KMS-11 (cell line): ENCODE measurements at regions not wholly inside any gene's neighbourhood (a gene's known extent, or its start where the extent isn't known, plus 50 kb on each side); places are given as distances from the start of the nearest gene placed in this dataset.
"Not testable (repeated sequence)": the region's sequence is repeated elsewhere in the genome, so short reads cannot be mapped to it uniquely, and the experiment has no call there.

Experiments used
- H2AFZ ChIP-seq: fragments of 200-600 bp; sonication (generic); 2 replicates; pipeline ENCODE4 v1.6.1; 2016; ENCODE audit warnings: antibody characterized with exemption, mixed run types, low read depth
- H3K27ac ChIP-seq: fragments of 200-600 bp; sonication (generic); 2 replicates; pipeline ENCODE4 v1.6.1; 2016; ENCODE audit warnings: mild to moderate bottlenecking, mixed run types
- H3K27me3 ChIP-seq: fragments of 200-600 bp; sonication (generic); 2 replicates; pipeline ENCODE4 v1.6.1; 2017; ENCODE audit warnings: mild to moderate bottlenecking, low read depth, mixed run types, moderate library complexity; ENCODE audit not compliant: insufficient read depth
- H3K36me3 ChIP-seq: fragments of 200-600 bp; sonication (generic); 2 replicates; pipeline ENCODE4 v1.6.1; 2017; ENCODE audit warnings: mild to moderate bottlenecking, mixed run types; ENCODE audit not compliant: insufficient read depth
- H3K4me1 ChIP-seq: fragments of 200-600 bp; sonication (generic); 2 replicates; pipeline ENCODE4 v1.6.1; 2016; ENCODE audit warnings: mild to moderate bottlenecking, low read depth, mixed run types; ENCODE audit not compliant: poor library complexity, severe bottlenecking
- H3K4me2 ChIP-seq: fragments of 200-600 bp; sonication (generic); 2 replicates; pipeline ENCODE4 v1.7.0; 2016; ENCODE audit warnings: mild to moderate bottlenecking, mixed run types
- H3K4me3 ChIP-seq: fragments of 200-600 bp; sonication (generic); IDR thresholded peaks from 2 replicates; pipeline ENCODE4 v1.6.1; 2017; ENCODE audit warnings: low read depth, low read length, mixed read lengths; ENCODE audit not compliant: insufficient read depth
- H3K79me2 ChIP-seq: fragments of 200-600 bp; sonication (generic); 2 replicates; pipeline ENCODE4 v1.6.1; 2016; ENCODE audit warnings: low read depth, mixed run types; ENCODE audit not compliant: insufficient read depth
- H3K9ac ChIP-seq: fragments of 200-600 bp; sonication (generic); 2 replicates; pipeline ENCODE4 v1.6.1; 2016; ENCODE audit warnings: mild to moderate bottlenecking, mixed run types
- H4K20me1 ChIP-seq: fragments of 200-600 bp; sonication (generic); 2 replicates; pipeline ENCODE4 v1.6.1; 2016; ENCODE audit warnings: mild to moderate bottlenecking, mixed run types; ENCODE audit not compliant: insufficient read depth
- TF ChIP-seq, protein P1 (sequence below): fragments of 200-600 bp; sonication (generic); conservative IDR thresholded peaks from 2 replicates; pipeline ENCODE4 v1.6.1; 2017; ENCODE audit warnings: low read depth, mild to moderate bottlenecking, antibody characterized with exemption, low read length, moderate library complexity, mixed read lengths

DNA sequence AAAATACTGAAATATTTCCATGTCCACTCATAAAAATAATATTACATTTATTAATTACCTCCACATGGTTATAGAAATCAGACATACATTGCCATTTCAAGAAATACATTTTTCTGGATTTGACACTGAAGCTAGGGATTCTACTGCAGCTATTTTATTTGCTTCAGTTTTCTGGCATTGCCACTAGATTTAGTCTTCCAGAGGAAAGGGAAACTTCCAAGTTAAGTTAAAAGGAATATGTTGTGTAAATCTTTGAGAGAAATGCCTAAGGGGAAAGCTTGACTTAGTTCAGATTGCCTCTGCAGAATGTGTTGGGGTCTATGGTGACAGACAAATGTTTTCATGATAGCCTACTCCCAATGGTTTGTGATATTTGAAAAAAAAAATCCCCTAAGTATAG lies 1631.3 kb downstream of the PCDH18 start:
- Histone ChIP-seq H3K4me2 (no peak overlapping the region), H2AFZ (no peak overlapping the region), H4K20me1 (no peaks in the 10 kb centered on the region), H3K4me1 (no peaks in the 10 kb centered on the region), H3K9ac (no peak overlapping the region), H3K4me3 (no peak overlapping the region), H3K79me2 (no peaks in the 10 kb centered on the region), H3K27me3 (no peaks in the 10 kb centered on the region), H3K36me3 (no peaks in the 10 kb centered on the region), H3K27ac (no peak overlapping the region)
- TF ChIP-seq, protein P1, sequence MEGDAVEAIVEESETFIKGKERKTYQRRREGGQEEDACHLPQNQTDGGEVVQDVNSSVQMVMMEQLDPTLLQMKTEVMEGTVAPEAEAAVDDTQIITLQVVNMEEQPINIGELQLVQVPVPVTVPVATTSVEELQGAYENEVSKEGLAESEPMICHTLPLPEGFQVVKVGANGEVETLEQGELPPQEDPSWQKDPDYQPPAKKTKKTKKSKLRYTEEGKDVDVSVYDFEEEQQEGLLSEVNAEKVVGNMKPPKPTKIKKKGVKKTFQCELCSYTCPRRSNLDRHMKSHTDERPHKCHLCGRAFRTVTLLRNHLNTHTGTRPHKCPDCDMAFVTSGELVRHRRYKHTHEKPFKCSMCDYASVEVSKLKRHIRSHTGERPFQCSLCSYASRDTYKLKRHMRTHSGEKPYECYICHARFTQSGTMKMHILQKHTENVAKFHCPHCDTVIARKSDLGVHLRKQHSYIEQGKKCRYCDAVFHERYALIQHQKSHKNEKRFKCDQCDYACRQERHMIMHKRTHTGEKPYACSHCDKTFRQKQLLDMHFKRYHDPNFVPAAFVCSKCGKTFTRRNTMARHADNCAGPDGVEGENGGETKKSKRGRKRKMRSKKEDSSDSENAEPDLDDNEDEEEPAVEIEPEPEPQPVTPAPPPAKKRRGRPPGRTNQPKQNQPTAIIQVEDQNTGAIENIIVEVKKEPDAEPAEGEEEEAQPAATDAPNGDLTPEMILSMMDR: no peak

DNA sequence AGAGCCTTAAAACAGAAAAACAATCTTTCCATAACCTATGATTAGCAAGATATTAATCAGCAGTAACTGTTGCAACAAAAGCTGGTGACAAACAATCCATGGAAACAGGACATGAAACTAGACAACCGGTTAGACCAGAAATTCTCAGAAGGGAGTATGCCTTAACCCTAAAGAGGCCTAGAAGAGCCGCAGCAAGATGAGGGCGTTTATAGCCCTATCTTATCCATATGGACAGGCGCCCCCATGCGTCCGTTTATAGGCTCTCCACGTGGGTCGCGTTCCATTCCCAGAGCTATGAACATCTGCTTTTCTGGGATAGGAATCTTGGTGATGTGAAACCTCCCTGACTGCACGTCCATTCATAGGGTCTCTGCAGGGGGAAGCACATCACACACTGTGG lies 1662.7 kb upstream of the PABPC4L start:
- H3K27ac ChIP-seq, H4K20me1 ChIP-seq, H2AFZ ChIP-seq, H3K4me2 ChIP-seq, H3K36me3 ChIP-seq, H3K27me3 ChIP-seq, H3K4me3 ChIP-seq, H3K79me2 ChIP-seq, H3K9ac ChIP-seq, H3K4me1 ChIP-seq: not testable (repeated sequence)

DNA sequence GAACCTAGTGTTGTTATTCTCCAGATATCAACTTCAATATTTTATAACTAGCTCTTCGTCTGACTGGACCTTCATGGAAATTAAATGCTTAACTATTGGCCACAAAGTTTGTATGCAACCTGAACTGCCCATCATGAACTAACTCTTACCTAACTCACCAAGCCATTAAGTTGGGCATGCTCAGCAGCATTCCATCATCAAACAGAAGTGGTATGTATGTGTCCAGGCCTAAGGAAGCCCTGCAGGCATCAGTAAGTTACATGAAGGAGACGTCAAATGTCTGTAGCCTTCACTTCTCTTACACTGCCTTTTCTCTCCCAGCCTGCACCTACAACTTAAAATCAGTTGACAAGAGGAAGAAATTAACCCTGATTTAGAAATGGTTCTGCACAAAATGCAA lies 1639.2 kb upstream of the PABPC4L start:
- no peaks in the 10 kb centered on the region for H4K20me1 ChIP-seq

DNA sequence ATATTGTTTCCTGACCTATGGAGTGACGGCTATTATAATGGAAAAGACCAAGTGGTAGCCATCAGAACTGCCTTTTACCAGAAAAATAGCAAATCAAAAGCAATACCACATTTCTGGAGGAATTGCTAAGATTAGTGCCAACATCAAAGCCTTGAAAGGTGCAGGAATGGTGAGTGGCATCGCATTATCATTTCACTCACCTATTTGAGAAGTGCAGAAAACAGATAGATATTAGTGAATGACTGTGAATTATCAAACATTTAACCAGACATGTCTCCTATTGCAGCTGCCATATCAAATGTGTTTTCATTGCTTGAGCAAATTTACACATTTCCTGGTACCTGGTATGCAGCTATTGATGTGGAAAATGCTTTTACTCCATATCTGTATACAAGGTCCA lies 1638.1 kb upstream of the PABPC4L start:
- Histone ChIP-seq H2AFZ (no peak overlapping the region), H3K4me3 (no peak overlapping the region)
- TF ChIP-seq, protein P1: no peak

More for the DNA sequence above, 1639.2 kb upstream of the PABPC4L start:
- H3K4me1 ChIP-seq: no peaks in the 10 kb centered on the region
- H3K4me3 ChIP-seq: no peak overlapping the region
- no peak overlapping the region for H2AFZ ChIP-seq
- TF ChIP-seq, protein P1: no peak
- H3K4me2 ChIP-seq: no peak overlapping the region
- H3K36me3 ChIP-seq: no peaks in the 10 kb centered on the region
- H3K9ac ChIP-seq: no peak overlapping the region
- no peak overlapping the region for H3K27ac ChIP-seq
- H3K27me3 ChIP-seq: no peaks in the 10 kb centered on the region
- H3K79me2 ChIP-seq: no peaks in the 10 kb centered on the region

DNA sequence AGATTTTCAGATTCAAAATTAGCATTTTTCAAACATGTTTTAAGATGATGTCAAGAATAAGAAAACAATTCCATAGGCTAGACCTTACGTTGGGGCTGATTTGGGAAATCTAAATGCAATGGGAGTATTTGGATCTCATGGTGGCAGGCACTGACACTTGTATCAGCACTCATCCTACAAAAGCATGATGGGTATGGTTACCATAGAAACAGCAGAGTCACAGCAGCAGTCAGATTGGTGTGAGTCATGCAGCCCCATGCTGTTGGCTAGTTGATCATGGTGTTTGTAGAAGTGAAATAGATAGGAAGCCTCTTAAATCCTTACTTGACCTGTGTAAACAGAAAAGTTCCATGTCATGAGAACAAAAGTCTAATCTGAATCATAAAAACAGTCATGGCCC lies 1637.3 kb upstream of the PABPC4L start:
- Histone ChIP-seq H4K20me1 (no peaks in the 10 kb centered on the region), H3K4me1 (no peaks in the 10 kb centered on the region), H2AFZ (no peak overlapping the region), H3K4me3 (no peak overlapping the region), H3K9ac (no peak overlapping the region), H3K4me2 (no peak overlapping the region), H3K36me3 (no peaks in the 10 kb centered on the region), H3K79me2 (no peaks in the 10 kb centered on the region), H3K27ac (no peak overlapping the region), H3K27me3 (no peaks in the 10 kb centered on the region)
- TF ChIP-seq, protein P1: no peak

More for the DNA sequence above, 1638.1 kb upstream of the PABPC4L start:
- Histone ChIP-seq H4K20me1 (no peaks in the 10 kb centered on the region), H3K4me2 (no peak overlapping the region), H3K9ac (no peak overlapping the region), H3K27ac (no peak overlapping the region), H3K27me3 (no peaks in the 10 kb centered on the region), H3K79me2 (no peaks in the 10 kb centered on the region), H3K4me1 (no peaks in the 10 kb centered on the region), H3K36me3 (no peaks in the 10 kb centered on the region)
